ENCODE measurements at regions not wholly inside any gene's neighbourhood (a gene's known extent, or its start where the extent isn't known, plus 50 kb on each side); places are given as distances from the start of the nearest gene placed in this dataset.

GRCh38 chr13:22505489-22505888 is 675.3 kb upstream of the SGCG start:
- Histone ChIP-seq H3F3A (ENCODE audit: insufficient read depth, low read length) (no peaks in the 10 kb centered on the region), H3K27ac (ENCODE audit: low read depth, low read length, poor library complexity, severe bottlenecking) (no peak overlapping the region), H4K20me1 (ENCODE audit: insufficient read depth, low read length) (no peaks in the 10 kb centered on the region), H3K4me1 (ENCODE audit: insufficient read depth, low read length, severe bottlenecking) (no peaks in the 10 kb centered on the region), H3K9ac (ENCODE audit: low read length) (no peak overlapping the region), H3K27me3 (ENCODE audit: insufficient read depth, low read length) (no peaks in the 10 kb centered on the region), H3K9me2 (ENCODE audit: low read depth, low read length) (no peaks in the 10 kb centered on the region), H3K79me2 (ENCODE audit: insufficient read depth, low read length) (no peaks in the 10 kb centered on the region), H3K9me3 (ENCODE audit: low read length) (no peaks in the 10 kb centered on the region), H3K4me2 (ENCODE audit: low read length) (no peak overlapping the region), H3K36me3 (ENCODE audit: insufficient read depth, low read length) (no peaks in the 10 kb centered on the region), H3K4me3 (ENCODE audit: low read depth, low read length, poor library complexity, severe bottlenecking) (no peak overlapping the region), H2AFZ (ENCODE audit: low read length) (no peak overlapping the region)
- TF ChIP-seq EZH2 (IDR thresholded peaks at IDR 0.05; ENCODE audit: borderline replicate concordance, low read length) (no peak), CTCF (IDR thresholded peaks at IDR 0.05; ENCODE audit: low read length) (no peak)

- no peaks in the 10 kb centered on the region for H3K9me2 ChIP-seq (ENCODE audit: low read depth, low read length)
- TF ChIP-seq CTCF (IDR thresholded peaks at IDR 0.05; ENCODE audit: low read length) (no peak), EZH2 (IDR thresholded peaks at IDR 0.05; ENCODE audit: borderline replicate concordance, low read length) (no peak)
- H4K20me1 ChIP-seq (ENCODE audit: insufficient read depth, low read length) = no peaks in the 10 kb centered on the region
- H2AFZ ChIP-seq (ENCODE audit: low read length) = no peak overlapping the region
- no peaks in the 10 kb centered on the region for H3K27me3 ChIP-seq (ENCODE audit: insufficient read depth, low read length)
- no peak overlapping the region for H3K27ac ChIP-seq (ENCODE audit: low read depth, low read length, poor library complexity, severe bottlenecking)
- no peaks in the 10 kb centered on the region for H3F3A ChIP-seq (ENCODE audit: insufficient read depth, low read length)
- H3K4me3 ChIP-seq (ENCODE audit: low read depth, low read length, poor library complexity, severe bottlenecking) = no peak overlapping the region
- no peak overlapping the region for H3K9ac ChIP-seq (ENCODE audit: low read length)
- no peaks in the 10 kb centered on the region for H3K36me3 ChIP-seq (ENCODE audit: insufficient read depth, low read length)
- no peaks in the 10 kb centered on the region for H3K9me3 ChIP-seq (ENCODE audit: low read length)
- no peaks in the 10 kb centered on the region for H3K4me1 ChIP-seq (ENCODE audit: insufficient read depth, low read length, severe bottlenecking)
- H3K79me2 ChIP-seq (ENCODE audit: insufficient read depth, low read length) = no peaks in the 10 kb centered on the region
- H3K4me2 ChIP-seq (ENCODE audit: low read length) = no peak overlapping the region
Measured at GRCh38 chr13:22506096-22506691, 674.6 kb upstream of the SGCG start.

- Histone ChIP-seq H3K9ac (ENCODE audit: low read length) (no peak overlapping the region), H3K4me1 (ENCODE audit: insufficient read depth, low read length, severe bottlenecking) (no peaks in the 10 kb centered on the region), H3K4me3 (ENCODE audit: low read depth, low read length, poor library complexity, severe bottlenecking) (no peak overlapping the region), H3F3A (ENCODE audit: insufficient read depth, low read length) (no peaks in the 10 kb centered on the region), H3K9me3 (ENCODE audit: low read length) (no peaks in the 10 kb centered on the region), H3K79me2 (ENCODE audit: insufficient read depth, low read length) (no peaks in the 10 kb centered on the region), H2AFZ (ENCODE audit: low read length) (no peak overlapping the region), H3K27ac (ENCODE audit: low read depth, low read length, poor library complexity, severe bottlenecking) (no peak overlapping the region), H3K27me3 (ENCODE audit: insufficient read depth, low read length) (no peaks in the 10 kb centered on the region), H3K4me2 (ENCODE audit: low read length) (no peak overlapping the region), H3K9me2 (ENCODE audit: low read depth, low read length) (no peaks in the 10 kb centered on the region), H3K36me3 (ENCODE audit: insufficient read depth, low read length) (no peaks in the 10 kb centered on the region), H4K20me1 (ENCODE audit: insufficient read depth, low read length) (no peaks in the 10 kb centered on the region)
- TF ChIP-seq EZH2 (IDR thresholded peaks at IDR 0.05; ENCODE audit: borderline replicate concordance, low read length) (no peak), CTCF (IDR thresholded peaks at IDR 0.05; ENCODE audit: low read length) (no peak)
Measured at GRCh38 chr13:22517544-22517943, 663.2 kb upstream of the SGCG start.
